ENCODE measurements at regions not wholly inside any gene's neighbourhood (a gene's known extent, or its start where the extent isn't known, plus 50 kb on each side); places are given as distances from the start of the nearest gene placed in this dataset.

GRCh38 chr4:3818371-3818770 lies 52.2 kb downstream of the ADRA2C start:
- DNase-seq (ENCODE audit: low spot score) = no peak
- intact Hi-C loops (cut with DNase I) = no loop called here

- no peak for DNase-seq (ENCODE audit: low spot score)
- intact Hi-C loops (cut with DNase I) = no loop called here
Observed at GRCh38 chr4:3819210-3819919, 53.2 kb downstream of the ADRA2C start.

GRCh38 chr4:3820016-3820805 lies 54.0 kb downstream of the ADRA2C start:
- intact Hi-C loops (cut with DNase I) = no loop called here
- no peak for DNase-seq (ENCODE audit: low spot score)

GRCh38 chr4:3820806-3821579 lies 54.8 kb downstream of the ADRA2C start:
- DNase-seq (ENCODE audit: low spot score) = no peak
- intact Hi-C loops (cut with DNase I) = no loop called here

GRCh38 chr4:3821580-3822229 lies 55.5 kb downstream of the ADRA2C start:
- DNase-seq (ENCODE audit: low spot score) = no peak
- intact Hi-C loops (cut with DNase I) = no loop called here

GRCh38 chr4:3822230-3822947 lies 56.2 kb downstream of the ADRA2C start:
- intact Hi-C loops (cut with DNase I) = no loop called here
- DNase-seq (ENCODE audit: low spot score) = no peak

GRCh38 chr4:3823496-3824341 lies 57.5 kb downstream of the ADRA2C start:
- intact Hi-C loops (cut with DNase I) = no loop called here
- no peak for DNase-seq (ENCODE audit: low spot score)

GRCh38 chr4:3824521-3825270 lies 58.5 kb downstream of the ADRA2C start:
- intact Hi-C loops (cut with DNase I) = no loop called here
- DNase-seq (ENCODE audit: low spot score) = no peak

- DNase-seq (ENCODE audit: low spot score) = no peak
- intact Hi-C loops (cut with DNase I) = no loop called here
Observed at GRCh38 chr4:3825530-3825929, 59.3 kb downstream of the ADRA2C start.

GRCh38 chr4:3826247-3827172 lies 60.3 kb downstream of the ADRA2C start:
- intact Hi-C loops (cut with DNase I) = no loop called here
- no peak for DNase-seq (ENCODE audit: low spot score)

- intact Hi-C loops (cut with DNase I) = no loop called here
- peak; percentile 89 for DNase-seq (ENCODE audit: low spot score)
Observed at GRCh38 chr4:3827616-3828492, 61.7 kb downstream of the ADRA2C start.

- intact Hi-C loops (cut with DNase I) = no loop called here
- DNase-seq (ENCODE audit: low spot score) = no peak
Observed at GRCh38 chr4:3828546-3828945, 62.4 kb downstream of the ADRA2C start.

- intact Hi-C loops (cut with DNase I) = no loop called here
- DNase-seq (ENCODE audit: low spot score) = no peak
Observed at GRCh38 chr4:3829211-3829955, 63.2 kb downstream of the ADRA2C start.

- intact Hi-C loops (cut with DNase I) = no loop called here
- no peak for DNase-seq (ENCODE audit: low spot score)
Observed at GRCh38 chr4:3829956-3830773, 64.0 kb downstream of the ADRA2C start.
